SK-N-MC (cell line): ENCODE measurements at regions not wholly inside any gene's neighbourhood (a gene's known extent, or its start where the extent isn't known, plus 50 kb on each side); places are given as distances from the start of the nearest gene placed in this dataset.

ENCODE experiments used
- EZH2 ChIP-seq: fragments of 200-600 bp; sonication (generic); IDR thresholded peaks from one replicate; pipeline ENCODE4 v1.6.1; 2017; ENCODE audit warnings: antibody characterized with exemption
- POLR2AphosphoS5 ChIP-seq: IDR thresholded peaks from 2 replicates; pipeline ENCODE4 v1.6.1; 2012; ENCODE audit warnings: mild to moderate bottlenecking, low read depth, low read length, borderline replicate concordance

DNA sequence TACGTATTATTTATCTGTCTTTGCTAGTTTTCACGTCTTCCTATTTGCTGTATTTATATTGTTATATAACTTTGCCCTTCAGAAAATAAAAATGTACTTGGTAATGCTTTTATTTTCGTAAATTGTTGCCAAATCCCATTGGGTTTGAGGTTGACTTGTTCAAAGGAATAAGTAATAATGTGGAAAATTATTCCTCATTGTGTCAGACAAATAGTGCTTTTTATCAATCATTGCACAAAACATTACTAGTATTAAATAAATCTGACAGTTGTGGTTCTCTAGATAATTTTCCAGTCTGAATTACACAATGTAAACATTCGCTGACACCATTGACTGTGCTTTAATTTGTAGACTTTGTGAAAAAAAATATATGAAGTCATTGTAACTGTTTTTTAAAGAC is 798.3 kb upstream of the TMEFF2 start:
- TF ChIP-seq EZH2 (no peak), POLR2AphosphoS5 (no peak)
